NCI-H82 treated with DMSO at 0.1 percent for 48 hours (cell line): ENCODE measurements at regions not wholly inside any gene's neighbourhood (a gene's known extent, or its start where the extent isn't known, plus 50 kb on each side); places are given as distances from the start of the nearest gene placed in this dataset.
A peak's percentile ranks its signal among the peaks of the same experiment; 100 is the strongest.
"Not testable (repeated sequence)": the region's sequence is repeated elsewhere in the genome, so short reads cannot be mapped to it uniquely, and the experiment has no call there.

ENCODE experiments used
- DNase-seq: peaks from one replicate; lab custom pipeline; 2025; ENCODE audit not compliant: unreplicated experiment; lab: John Stamatoyannopoulos, UW

DNA sequence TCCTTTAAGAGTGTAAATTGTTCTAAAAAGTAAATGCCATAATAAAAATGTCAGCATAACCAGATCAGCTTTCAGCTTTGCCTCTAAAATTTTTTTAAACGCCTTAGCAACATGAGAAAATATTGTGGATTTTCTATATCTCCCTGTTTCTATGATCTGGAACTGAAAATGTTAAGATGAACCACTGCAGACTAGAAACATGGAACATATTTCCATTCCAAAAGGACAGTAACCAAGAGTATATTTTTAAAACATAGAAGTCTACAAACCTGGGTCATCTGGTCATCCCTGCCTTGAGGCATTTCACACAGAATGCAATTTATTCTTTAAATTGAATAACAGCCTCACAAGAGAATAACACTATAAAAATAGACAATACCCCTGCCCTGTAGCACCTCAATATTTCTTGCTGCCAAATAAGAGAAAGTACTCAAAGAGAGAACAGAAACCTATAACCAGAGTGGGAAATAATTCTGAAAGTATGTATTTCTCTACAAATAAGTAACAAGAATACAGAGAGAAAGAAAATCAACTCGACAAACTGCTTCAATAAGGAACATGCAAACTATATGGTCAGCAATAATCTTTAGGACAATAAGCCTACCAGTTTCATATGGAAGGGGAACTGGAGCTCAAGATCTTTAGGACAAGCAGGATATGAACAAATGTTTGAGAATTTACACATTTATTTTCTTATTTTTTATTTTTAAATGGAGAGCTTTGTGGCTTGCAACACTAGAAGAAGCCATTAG lies 949.0 kb downstream of the EPHA3 start:
- no peak for DNase-seq

DNA sequence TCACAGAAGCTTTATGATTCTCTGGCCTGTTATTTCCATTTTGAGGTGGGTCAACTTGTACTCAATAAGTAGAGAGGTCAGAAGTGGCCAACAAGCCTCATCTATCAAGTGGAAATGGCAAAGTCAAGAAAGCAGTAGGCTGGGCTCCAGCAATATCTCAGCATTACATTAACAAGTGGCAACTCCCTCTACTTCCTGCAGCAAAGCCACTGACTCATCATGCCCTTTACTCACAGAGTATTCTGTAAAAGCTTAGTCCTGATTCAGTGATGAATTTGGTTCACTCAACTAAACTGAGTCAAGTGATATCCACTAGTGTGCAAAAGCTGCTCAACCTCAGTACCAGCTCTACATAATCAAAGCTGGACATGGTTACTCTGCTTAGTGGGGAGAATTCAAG lies 954.6 kb downstream of the EPHA3 start:
- no peak for DNase-seq

DNA sequence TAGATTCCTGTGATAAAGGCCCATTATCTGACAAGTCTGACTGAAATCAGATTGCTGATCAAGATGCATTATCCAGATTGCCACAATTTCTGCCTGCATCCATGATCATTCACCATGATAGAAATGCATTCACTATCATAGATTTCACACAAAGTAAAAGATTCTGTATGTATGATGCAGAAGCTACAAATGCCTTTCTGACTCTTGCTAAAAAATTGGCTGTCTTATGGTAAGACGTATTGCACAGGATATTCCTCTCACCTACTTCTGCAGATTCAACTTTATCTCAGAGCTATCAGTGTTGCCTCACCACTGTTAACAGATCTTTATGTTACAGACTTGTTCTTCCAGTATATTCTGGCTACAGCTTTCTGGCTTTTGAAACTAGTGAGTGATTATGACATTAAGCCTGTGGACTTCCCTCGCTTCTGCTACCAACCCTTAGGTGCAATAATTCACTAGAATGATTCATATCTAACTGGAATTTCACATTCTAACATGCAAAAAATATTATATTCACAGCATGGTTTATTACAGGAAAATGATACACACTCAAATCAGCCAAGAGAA lies 955.3 kb downstream of the EPHA3 start:
- no peak for DNase-seq

- DNase-seq: no peak
Measured at GRCh38 chr3:90068783-90069182, 961.4 kb downstream of the EPHA3 start.

- DNase-seq: no peak
Measured at GRCh38 chr3:90069748-90070147, 962.3 kb downstream of the EPHA3 start.

DNA sequence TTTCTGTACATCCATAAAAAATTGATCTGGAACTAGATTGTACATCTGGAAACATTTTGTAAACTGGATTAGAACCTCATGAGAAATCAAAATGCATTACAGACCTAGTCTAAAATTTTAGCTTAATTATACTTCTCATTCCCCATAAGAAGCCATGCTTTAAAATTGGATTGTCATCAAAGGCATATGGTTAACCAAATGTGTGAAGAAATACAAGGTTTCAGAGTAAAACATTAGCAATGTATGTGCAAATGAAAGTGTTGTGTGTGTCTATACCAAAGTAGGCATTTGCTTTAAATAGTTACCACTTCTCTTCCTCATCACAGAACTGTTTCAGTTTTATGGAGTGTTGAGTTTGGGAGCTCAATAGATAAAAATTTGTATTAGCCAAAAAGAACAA lies 968.7 kb downstream of the EPHA3 start:
- DNase-seq: no peak

DNA sequence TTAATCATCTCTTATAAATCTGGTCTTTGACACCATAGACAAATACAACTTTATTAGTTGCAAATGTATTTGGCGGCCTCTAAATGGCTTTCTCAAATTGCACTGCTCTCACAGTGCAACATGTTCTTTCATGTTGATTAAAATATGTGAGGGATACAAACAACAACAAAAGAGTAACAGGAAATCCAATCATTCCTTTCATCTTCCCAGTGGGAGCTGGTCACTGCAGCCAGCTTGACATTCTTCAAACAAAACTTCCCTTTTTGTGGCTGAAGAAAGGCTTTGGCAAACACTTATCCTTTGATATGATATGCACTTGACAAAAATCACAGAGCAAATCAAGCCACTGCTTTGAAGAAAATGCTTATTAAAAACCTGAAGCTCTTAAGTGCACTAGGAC lies 973.6 kb downstream of the EPHA3 start:
- DNase-seq: no peak

DNA sequence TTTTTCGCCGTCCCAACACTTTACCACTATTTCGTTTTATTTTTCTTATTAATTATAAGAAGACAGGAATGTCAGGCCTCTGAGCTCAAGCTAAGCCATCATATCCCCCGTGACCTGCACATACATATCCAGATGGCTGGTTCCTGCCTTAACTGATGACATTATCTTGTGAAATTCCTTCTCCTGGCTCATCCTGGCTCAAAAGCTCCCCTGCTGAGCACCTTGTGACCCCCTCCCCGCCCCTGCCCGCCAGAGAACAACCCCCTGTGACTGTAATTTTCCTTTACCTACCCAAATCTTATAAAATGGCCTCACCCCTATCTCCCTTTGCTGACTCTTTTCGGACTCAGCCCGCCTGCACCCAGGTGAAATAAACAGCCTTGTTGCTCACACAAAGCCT lies 978.9 kb downstream of the EPHA3 start:
- not testable (repeated sequence) for DNase-seq

DNA sequence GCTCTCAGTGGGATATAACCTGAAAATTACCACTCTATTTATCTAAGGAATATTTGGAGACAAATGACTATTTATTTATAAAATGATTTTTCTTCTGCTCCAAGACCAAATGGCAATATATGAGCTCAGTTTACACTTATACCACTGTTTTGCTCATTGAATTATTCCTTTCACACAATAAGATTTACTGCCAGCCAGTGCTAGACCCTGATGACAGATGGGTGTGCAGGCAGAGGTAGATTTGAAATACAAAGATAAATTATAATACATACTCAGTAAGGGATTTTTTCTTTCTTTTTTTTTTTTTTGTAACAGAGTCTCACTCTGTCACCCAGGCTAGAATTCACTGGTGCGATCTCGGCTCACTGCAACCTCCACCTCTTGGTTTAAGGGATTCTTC lies 980.3 kb downstream of the EPHA3 start:
- DNase-seq: no peak

DNA sequence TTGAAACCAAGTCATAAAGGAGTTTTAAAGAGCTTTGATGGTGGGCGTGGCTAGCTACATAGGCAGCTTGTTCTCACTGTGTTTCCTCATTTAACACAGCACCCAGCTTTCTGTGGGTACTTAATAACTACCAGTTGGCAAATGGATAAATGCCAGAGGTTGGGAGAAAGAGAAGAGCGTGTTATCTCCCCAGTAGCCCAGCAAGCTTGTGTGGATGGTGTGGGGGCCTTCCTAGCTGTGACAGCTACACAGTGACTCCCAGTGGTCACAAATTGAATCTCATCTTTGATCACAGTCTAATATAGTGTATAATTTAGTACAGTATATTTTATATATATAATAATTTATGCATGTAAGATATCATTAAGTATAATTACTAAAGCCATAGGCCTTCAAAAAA lies 984.1 kb downstream of the EPHA3 start:
- DNase-seq: peak; percentile 35

DNA sequence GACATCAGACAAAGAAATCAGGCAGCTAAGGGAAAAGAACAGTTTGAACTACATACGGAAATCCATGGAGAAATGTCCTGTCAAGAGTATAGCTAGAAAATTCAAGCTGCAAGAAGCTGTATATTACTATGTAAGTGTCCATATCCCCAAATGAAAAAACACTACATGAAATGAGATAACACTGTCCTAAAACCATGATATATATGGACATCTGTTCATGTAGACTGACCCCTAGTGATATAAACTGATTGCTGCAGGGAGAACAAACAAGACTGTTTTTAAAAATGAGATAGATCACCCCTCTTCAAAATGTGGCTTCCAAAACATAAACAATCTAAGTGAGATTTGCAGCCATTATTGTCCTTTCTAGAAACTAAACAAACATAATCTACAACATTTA lies 985.6 kb downstream of the EPHA3 start:
- peak; percentile 39 for DNase-seq

DNA sequence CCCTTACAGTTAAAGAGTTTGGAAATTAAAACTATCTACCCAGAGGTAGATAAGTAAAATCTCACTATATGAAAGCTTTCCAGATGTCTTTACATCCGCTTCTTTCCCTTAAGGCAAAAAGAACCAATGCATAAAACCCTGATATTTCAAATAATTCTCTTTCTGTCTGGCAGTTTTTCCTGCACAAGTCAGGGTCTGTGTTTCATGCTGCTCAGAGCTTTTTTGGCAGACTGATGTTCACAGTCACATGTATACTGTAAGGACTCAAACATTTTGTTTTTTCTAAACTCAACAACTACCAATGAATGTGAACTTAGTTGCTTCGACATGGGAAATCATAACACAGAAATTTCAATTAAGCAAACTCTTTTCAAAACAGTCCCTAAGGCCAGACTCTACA lies 988.4 kb downstream of the EPHA3 start:
- DNase-seq: no peak

DNA sequence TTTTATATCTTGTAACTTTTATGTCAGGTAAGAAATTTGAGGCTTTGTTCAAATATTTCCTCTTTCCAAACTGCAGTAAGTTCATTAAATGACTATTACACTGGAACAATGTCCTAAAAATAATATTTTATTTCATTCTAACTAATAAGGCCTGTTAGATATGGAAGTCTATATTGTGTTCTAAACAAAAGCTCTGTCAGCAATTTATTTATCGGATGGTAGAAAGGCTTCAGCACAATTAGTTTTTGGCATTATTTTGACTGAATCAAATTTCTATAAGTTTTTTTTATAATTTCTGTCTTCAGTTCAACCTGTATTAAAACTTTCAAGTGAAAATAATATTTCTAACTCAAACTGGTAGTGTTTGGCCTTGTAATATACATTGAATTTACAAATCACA lies 992.1 kb downstream of the EPHA3 start:
- no peak for DNase-seq

GRCh38 chr3:90102146-90102545 lies 994.7 kb downstream of the EPHA3 start:
- DNase-seq: no peak

DNA sequence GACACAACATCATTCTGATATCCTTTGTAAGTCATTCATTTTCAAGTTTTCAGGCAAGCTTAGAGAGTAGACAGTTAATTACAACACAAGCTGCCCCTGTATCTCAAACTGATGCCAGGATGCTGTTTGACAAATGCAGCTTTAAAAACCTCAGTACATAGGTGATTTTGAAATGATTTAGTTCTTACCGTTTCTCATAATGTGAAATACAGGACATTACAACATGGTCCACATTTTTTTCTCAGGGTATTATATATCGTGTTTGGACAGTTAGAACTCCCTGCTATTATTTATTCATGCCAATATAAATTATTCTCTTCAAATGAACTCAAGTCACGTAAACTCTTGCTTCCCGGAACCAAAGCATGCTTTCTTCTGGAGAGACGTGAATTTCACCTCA lies 1013.9 kb downstream of the EPHA3 start:
- DNase-seq: no peak

DNA sequence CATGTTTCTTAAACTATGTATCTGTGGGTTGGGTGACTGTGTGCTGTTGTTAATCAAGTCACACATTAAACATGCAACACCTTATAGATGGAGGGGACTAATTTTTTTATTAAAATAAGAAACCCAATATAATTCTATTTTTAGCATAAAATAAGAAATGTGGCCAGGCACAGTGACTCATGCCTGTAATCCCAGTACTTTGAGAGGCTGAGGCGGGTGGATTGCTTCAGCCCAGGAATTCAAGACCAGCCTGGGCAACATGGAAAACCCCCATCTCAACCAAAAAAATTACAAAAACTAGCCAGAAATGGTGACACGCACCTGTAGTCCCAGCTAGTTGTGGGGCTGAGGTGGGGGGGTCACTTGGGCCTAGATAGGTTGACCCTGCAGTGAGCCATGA lies 1021.0 kb downstream of the EPHA3 start:
- no peak for DNase-seq

DNA sequence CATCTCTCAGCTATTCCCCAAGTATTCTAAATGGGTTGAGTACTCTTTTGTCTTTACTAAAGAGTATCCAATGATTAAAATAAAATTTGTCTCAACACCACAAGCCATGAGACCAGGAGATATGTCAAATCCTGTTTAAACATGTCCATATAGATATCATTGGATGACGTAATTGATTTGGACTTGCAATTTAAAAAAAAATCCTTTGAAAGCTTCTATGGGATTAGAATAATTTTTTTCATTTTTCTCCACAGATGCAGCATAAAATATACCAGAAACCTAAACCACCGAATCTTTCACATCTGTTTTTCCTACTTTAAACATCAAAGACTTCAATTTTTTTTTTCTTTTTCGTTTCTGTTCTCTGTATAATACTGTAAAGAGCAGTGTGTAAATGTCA lies 1022.3 kb downstream of the EPHA3 start:
- DNase-seq: no peak

DNA sequence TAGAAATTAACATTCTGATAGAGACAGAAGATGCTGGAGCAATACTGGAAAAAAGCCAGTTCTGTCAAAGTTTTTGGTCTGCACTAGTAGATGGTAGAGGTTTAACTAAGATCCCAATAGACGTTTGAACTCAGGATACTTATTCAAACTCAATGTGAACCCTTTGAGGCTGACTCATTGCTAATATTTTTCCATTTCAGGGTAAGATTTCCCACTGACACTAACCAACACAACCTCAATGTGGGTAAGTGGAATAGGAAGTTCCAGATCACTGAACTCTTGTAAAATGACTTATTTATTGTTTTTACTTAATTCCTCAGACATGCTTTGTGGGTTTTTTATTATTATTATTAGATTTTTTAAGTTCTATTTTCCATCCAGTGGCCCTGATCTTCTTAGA lies 1024.8 kb downstream of the EPHA3 start:
- DNase-seq: no peak

DNA sequence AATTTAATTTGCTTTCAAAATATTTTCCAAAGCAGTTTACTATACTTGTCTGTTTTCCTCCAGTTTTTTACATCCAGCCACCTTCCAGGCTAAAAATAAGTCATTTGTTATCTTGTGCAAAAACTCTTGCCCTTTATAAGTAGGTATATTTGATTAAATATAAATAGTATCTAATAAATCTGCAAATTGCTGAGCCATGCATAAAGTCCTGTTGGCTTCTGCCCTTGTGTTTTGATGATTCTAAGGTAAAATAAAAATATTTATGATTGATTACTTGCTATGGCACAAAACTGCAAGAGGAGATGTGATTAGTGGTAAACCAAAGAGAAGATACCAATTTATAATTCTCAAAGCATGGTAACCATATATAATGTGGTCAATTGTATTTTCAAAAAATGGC lies 1026.7 kb downstream of the EPHA3 start:
- no peak for DNase-seq

- no peak for DNase-seq
Measured at GRCh38 chr3:90136456-90137191, 1029.2 kb downstream of the EPHA3 start.

DNA sequence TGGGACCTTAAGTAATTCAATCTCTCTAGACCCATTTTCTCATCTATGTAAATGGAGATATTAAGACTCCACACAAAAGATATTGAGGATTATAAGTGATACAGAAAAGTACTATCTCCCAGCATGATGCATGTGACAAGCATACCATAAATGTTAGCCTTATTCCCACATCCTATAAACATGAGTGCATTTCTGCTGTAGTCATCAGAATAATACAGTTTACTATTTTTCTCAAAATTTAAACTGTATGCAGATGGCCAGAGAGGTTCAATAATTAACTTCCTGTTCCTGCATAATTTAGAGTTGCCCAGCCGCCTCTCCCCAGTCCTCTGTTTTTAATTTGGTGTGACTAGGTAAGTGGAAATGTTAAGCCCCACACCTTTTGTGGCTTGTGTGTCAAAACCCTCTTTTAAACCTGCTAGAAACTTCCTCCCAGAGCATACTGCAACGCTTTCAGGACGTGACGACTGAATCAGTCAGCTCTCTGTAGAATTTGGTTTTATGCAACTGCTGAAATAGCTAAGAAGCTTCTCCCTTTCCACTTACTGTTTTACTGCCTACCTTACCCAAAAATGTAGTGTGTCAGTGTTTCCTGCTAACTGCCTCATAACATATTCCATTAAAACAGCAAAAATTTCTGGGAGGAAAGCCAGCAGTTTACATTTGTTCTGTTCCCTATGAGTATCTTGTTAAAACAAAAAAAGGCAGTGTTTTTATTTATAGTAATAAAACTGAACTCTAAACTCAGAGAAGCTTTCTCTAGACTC lies 1037.9 kb downstream of the EPHA3 start:
- no peak for DNase-seq

DNA sequence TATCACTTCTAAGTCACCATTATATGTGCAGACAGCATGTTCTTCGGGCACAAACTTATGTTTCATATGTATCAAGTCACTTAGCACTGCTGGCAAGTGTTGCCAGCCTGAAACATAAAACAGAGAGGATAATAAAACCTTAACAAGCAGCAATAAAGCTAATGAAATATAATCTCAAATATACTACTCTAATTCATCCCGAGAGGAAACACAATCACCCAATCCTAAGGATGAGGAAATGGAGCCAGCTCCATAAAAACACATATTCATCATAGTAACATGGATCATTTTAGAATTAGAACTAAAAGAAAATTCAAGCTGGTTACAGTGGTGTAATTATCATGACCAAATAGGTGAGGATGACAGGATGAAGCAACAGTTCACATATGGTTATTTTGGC lies 1072.7 kb downstream of the EPHA3 start:
- DNase-seq: no peak
